T-cell (primary cell): ENCODE measurements at regions not wholly inside any gene's neighbourhood (a gene's known extent, or its start where the extent isn't known, plus 50 kb on each side); places are given as distances from the start of the nearest gene placed in this dataset.

ENCODE experiments used
- ATAC-seq, 4 experiments: fragments of 200-7000 bp in 3 of 4; fragments of 150-1000 bp in 1 of 4; cut with Tn5 transposase; replicated peaks in 1 of 4; 1 replicate in 3 of 4; 2 replicates in 1 of 4; pipeline ENCODE4 v1.10.0; 2021; ENCODE audit warnings: moderate library complexity in 3 of 4, mild to moderate bottlenecking in 2 of 4, moderate number of reproducible peaks in 1 of 4
- CTCF ChIA-PET, 2 donors: fragments of 300-600 bp; sonication (Branson Sonifier 250); formaldehyde crosslinking; loops; one replicate each; lab custom pipeline; 2022; ENCODE audit warnings: antibody characterized with exemption in 2 of 2; lab: Charles Lee
- POLR2A ChIA-PET, 2 donors: fragments of 300-600 bp; sonication (Branson Sonifier 250); formaldehyde crosslinking; loops; one replicate each; lab custom pipeline; 2022; ENCODE audit warnings: antibody characterized with exemption in 2 of 2; lab: Charles Lee
- DNase-seq, 35 experiments: peaks; one replicate each; pipeline versions ENCODE4 v3.0.0 to v3.0.0-alpha.2; 2013 to 2023
- H3K27ac ChIP-seq: one replicate; pipeline ENCODE4 v1.5.1; 2013; ENCODE audit warnings: low read length
- H3K27me3 ChIP-seq, 2 experiments: replicated peaks in 1 of 2; 1 replicate in 1 of 2; 2 replicates in 1 of 2; pipeline versions ENCODE4 v1.6.1 to v1.7.0; 2013; ENCODE audit warnings: low read length in 1 of 2, mixed read lengths in 1 of 2; ENCODE audit not compliant: control insufficient read depth in 2 of 2, insufficient read depth in 2 of 2; ENCODE audit errors: extremely low read depth in 1 of 2
- H3K36me3 ChIP-seq, 2 donors: 1 replicate in 1 of 2; 2 replicates in 1 of 2; pipeline versions ENCODE4 v1.6.1 to v1.7.0; 2013; ENCODE audit warnings: low read length in 1 of 2; ENCODE audit not compliant: control insufficient read depth in 2 of 2, insufficient read depth in 1 of 2; ENCODE audit errors: extremely low read depth in 1 of 2
- H3K4me1 ChIP-seq, 2 experiments: 1 replicate in 1 of 2; 2 replicates in 1 of 2; pipeline versions ENCODE4 v1.6.1 to v1.7.0; 2013; ENCODE audit warnings: low read length in 2 of 2, mixed read lengths in 1 of 2; ENCODE audit not compliant: insufficient read depth in 2 of 2, control insufficient read depth in 1 of 2; ENCODE audit errors: extremely low read depth in 1 of 2
- H3K4me3 ChIP-seq, 2 donors: 1 replicate in 1 of 2; 2 replicates in 1 of 2; pipeline versions ENCODE4 v1.5.1 to v1.7.0; 2013; ENCODE audit warnings: mild to moderate bottlenecking in 2 of 2, low read length in 1 of 2, moderate library complexity in 1 of 2; ENCODE audit not compliant: control insufficient read depth in 1 of 2; ENCODE audit errors: extremely low read depth in 1 of 2
- H3K9me3 ChIP-seq: 2 replicates; pipeline ENCODE4 v1.7.0; 2013
- H3K27ac Mint-ChIP-seq, 2 donors: one replicate each; pipeline ENCODE4 v1.8.0; 2020 to 2021; ENCODE audit warnings: mild to moderate bottlenecking in 2 of 2, mixed read lengths in 2 of 2
- H3K27me3 Mint-ChIP-seq, 2 donors: one replicate each; pipeline ENCODE4 v1.8.0; 2021 to 2022; ENCODE audit warnings: mixed read lengths in 2 of 2
- H3K36me3 Mint-ChIP-seq: one replicate; pipeline ENCODE4 v1.8.0; 2021; ENCODE audit warnings: mixed read lengths
- H3K4me1 Mint-ChIP-seq, 3 donors: one replicate each; pipeline ENCODE4 v1.8.0; 2020 to 2022; ENCODE audit warnings: mixed read lengths in 3 of 3, mild to moderate bottlenecking in 1 of 3
- H3K4me3 Mint-ChIP-seq, 3 donors: one replicate each; pipeline ENCODE4 v1.8.0; 2020 to 2022; ENCODE audit warnings: mild to moderate bottlenecking in 3 of 3, mixed read lengths in 3 of 3, moderate library complexity in 3 of 3
- H3K9me3 Mint-ChIP-seq, 3 donors: one replicate each; pipeline ENCODE4 v1.8.0; 2020 to 2022; ENCODE audit warnings: mixed read lengths in 3 of 3
- WGBS: methylation state at CpG from one replicate; pipeline ENCODE4 v1.1.5; 2013; ENCODE audit warnings: missing lambda C conversion rate; ENCODE audit not compliant: insufficient coverage; 5-methylcytosine and 5-hydroxymethylcytosine counted together

GRCh38 chr2:226658555-226658954 is 141.1 kb downstream of the IRS1 start:
- Mint-ChIP-seq H3K4me3 (no peak overlapping the region), H3K27me3 (peaks cover 0 to 13% of the 10 kb centered on the region in 2 donors), H3K36me3 (no peaks in the 10 kb centered on the region), H3K4me1 (peaks cover 0 to 5% (median 3%) of the 10 kb centered on the region in 3 donors), H3K27ac (no peak overlapping the region), H3K9me3 (no peaks in the 10 kb centered on the region)
- no peak for ATAC-seq
- 86% methylated on average over 1 of the region's 2 CpGs for WGBS
- ChIA-PET CTCF (no interaction called here), POLR2A (no interaction called here)
- no peaks in the 10 kb centered on the region for H3K36me3 ChIP-seq
- no peaks in the 10 kb centered on the region for H3K4me1 ChIP-seq
- H3K9me3 ChIP-seq: no peaks in the 10 kb centered on the region
- no peaks in the 10 kb centered on the region for H3K27me3 ChIP-seq
- DNase-seq: no peak
- H3K4me3 ChIP-seq: no peak overlapping the region
- H3K27ac ChIP-seq: no peak overlapping the region

DNA sequence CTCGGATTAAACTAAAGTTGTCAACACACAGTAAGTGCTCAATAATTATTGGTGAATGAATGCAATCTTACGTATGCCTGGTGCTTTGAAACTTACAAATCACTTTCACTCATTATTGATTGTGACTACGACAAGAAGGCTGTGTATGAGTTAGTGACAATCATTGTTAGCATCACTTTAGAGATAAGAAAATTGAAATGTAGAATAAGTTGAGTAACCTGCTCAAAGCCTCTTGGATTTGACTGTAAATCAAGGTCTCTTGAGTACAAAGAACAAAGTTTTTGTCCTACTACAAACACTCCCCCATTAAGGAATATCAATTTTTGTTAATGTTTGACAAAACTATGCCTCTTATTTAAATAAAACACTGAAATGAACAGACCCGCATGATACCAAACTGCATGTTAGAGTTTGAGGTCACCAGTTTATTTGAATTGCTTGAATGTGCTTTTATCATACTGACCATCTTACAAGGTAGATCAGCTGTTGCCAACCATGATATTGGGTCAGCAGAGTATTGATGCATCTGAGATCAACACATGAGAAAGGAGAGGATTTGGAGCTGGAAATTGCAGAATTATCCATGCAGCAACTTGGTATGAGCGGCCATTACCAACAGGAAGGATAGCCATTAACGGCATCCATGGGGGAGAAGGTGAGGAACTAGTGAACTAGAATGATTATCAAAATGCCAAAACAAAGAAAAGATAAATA is 142.1 kb downstream of the IRS1 start:
- ATAC-seq (no peak), DNase-seq (no peak)
- ChIA-PET CTCF (no interaction called here), POLR2A (no interaction called here)
- H3K9me3 Mint-ChIP-seq: no peaks in the 10 kb centered on the region
- no peak overlapping the region for H3K4me3 Mint-ChIP-seq
- no peaks in the 10 kb centered on the region for H3K27me3 ChIP-seq
- H3K9me3 ChIP-seq: no peaks in the 10 kb centered on the region
- H3K4me1 ChIP-seq: no peaks in the 10 kb centered on the region
- H3K4me1 Mint-ChIP-seq: peaks cover 2 to 11% (median 6%) of the 10 kb centered on the region in 3 donors
- H3K36me3 ChIP-seq: no peaks in the 10 kb centered on the region
- H3K27me3 Mint-ChIP-seq: peaks cover 0 to 9% of the 10 kb centered on the region in 2 donors
- WGBS: 80% methylated on average over 1 of the region's 6 CpGs
- H3K36me3 Mint-ChIP-seq: no peaks in the 10 kb centered on the region
- no peak overlapping the region for H3K4me3 ChIP-seq
- no peak overlapping the region for H3K27ac ChIP-seq
- H3K27ac Mint-ChIP-seq: no peak overlapping the region

DNA sequence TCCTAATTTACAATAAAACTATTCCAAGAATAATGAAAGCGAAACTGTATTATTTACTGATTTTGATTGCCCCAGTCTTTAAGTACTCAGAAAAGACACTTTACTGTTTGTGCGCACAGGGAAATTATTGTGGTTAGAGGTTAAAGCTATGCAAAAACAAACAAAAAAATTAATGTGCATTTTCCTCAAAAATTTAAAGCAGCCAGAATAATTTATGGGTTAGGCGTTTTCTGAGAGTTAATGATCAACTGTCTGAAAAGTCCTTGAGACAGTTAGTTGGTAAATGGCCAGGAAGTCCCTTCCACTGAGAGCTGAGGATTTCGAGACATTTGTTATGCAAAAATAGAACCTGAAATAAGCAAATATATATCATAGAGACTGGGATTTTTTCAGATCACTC is 143.3 kb downstream of the IRS1 start:
- no peak for DNase-seq
- peaks cover 11 to 23% (median 17%) of the 10 kb centered on the region in 3 donors for H3K4me1 Mint-ChIP-seq
- no peak for ATAC-seq
- no peak overlapping the region for H3K4me3 Mint-ChIP-seq
- WGBS: no CpG with 5 or more reads among the region's 4 CpGs
- H3K27me3 Mint-ChIP-seq: no peaks in the 10 kb centered on the region
- no peaks in the 10 kb centered on the region for H3K36me3 Mint-ChIP-seq
- H3K4me1 ChIP-seq: no peaks in the 10 kb centered on the region
- H3K36me3 ChIP-seq: no peaks in the 10 kb centered on the region
- H3K9me3 Mint-ChIP-seq: no peaks in the 10 kb centered on the region
- H3K27ac Mint-ChIP-seq: no peak overlapping the region
- no peaks in the 10 kb centered on the region for H3K27me3 ChIP-seq
- ChIA-PET POLR2A (no interaction called here), CTCF (no interaction called here)
- H3K9me3 ChIP-seq: no peaks in the 10 kb centered on the region
- H3K4me3 ChIP-seq: no peak overlapping the region
- H3K27ac ChIP-seq: no peak overlapping the region

DNA sequence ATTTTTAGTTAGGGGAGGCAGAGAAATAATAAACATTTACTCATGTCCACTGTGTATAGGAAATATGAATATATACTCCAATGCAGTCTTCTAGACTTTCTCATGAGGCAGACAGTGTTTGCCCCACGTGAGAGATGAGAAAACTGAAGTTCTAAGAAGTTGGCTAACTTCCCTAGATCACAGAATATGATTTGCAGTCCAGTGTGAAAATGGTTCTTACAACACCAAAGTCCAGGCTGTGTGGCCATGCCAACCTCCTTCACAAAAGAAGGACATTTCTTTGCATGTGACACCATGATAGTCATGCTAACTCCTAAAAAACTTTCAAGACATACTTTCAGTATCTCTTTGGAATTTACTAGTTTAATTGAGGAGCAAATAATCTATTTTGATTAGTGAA is 143.7 kb downstream of the IRS1 start:
- DNase-seq: no peak
- H3K4me3 Mint-ChIP-seq: no peak overlapping the region
- ChIA-PET POLR2A (no interaction called here), CTCF (no interaction called here)
- no CpG with 5 or more reads among the region's 1 CpG for WGBS
- Histone ChIP-seq H3K9me3 (no peaks in the 10 kb centered on the region), H3K4me3 (no peak overlapping the region), H3K36me3 (no peaks in the 10 kb centered on the region), H3K27me3 (no peaks in the 10 kb centered on the region), H3K4me1 (no peaks in the 10 kb centered on the region), H3K27ac (no peak overlapping the region)
- H3K27ac Mint-ChIP-seq: no peak overlapping the region
- no peaks in the 10 kb centered on the region for H3K36me3 Mint-ChIP-seq
- peaks cover 0 to under 1% of the 10 kb centered on the region in 2 donors for H3K27me3 Mint-ChIP-seq
- H3K9me3 Mint-ChIP-seq: no peaks in the 10 kb centered on the region
- no peak for ATAC-seq
- H3K4me1 Mint-ChIP-seq: peaks cover 16 to 27% (median 22%) of the 10 kb centered on the region in 3 donors

GRCh38 chr2:226652983-226653765 is 146.4 kb downstream of the IRS1 start:
- Histone ChIP-seq H3K4me1 (peaks cover 2 to 12% of the 10 kb centered on the region in 2 experiments), H3K27me3 (no peaks in the 10 kb centered on the region), H3K36me3 (no peaks in the 10 kb centered on the region), H3K9me3 (no peaks in the 10 kb centered on the region), H3K4me3 (no peak overlapping the region), H3K27ac (no peak overlapping the region)
- H3K27ac Mint-ChIP-seq: no peak overlapping the region
- peaks cover 3 to 8% (median 7%) of the 10 kb centered on the region in 3 donors for H3K9me3 Mint-ChIP-seq
- DNase-seq (no peak), ATAC-seq (no peak)
- H3K4me3 Mint-ChIP-seq: no peak overlapping the region
- peaks cover 31 to 48% (median 41%) of the 10 kb centered on the region in 3 donors for H3K4me1 Mint-ChIP-seq
- POLR2A ChIA-PET: interaction anchor here in 1 of 2 donors (0.5 kb wide), 1 partner anchor 183 kb away, joined by 3 read pairs; the partner anchor contains the start of gene RHBDD1
- CTCF ChIA-PET: no interaction called here
- H3K27me3 Mint-ChIP-seq: peaks cover 0 to 1% of the 10 kb centered on the region in 2 donors
- peaks cover 7% of the 10 kb centered on the region for H3K36me3 Mint-ChIP-seq
- WGBS: no CpG with 5 or more reads among the region's 1 CpG

GRCh38 chr2:226652369-226652768 is 147.3 kb downstream of the IRS1 start:
- H3K4me3 ChIP-seq: no peak overlapping the region
- H3K27ac Mint-ChIP-seq: no peak overlapping the region
- WGBS: no CpG with 5 or more reads among the region's 4 CpGs
- peaks cover 0 to 1% of the 10 kb centered on the region in 2 donors for H3K27me3 Mint-ChIP-seq
- H3K4me1 ChIP-seq: peaks cover 2 to 12% of the 10 kb centered on the region in 2 experiments
- peaks cover 7% of the 10 kb centered on the region for H3K36me3 Mint-ChIP-seq
- H3K4me3 Mint-ChIP-seq: no peak overlapping the region
- peaks cover 31 to 48% (median 41%) of the 10 kb centered on the region in 3 donors for H3K4me1 Mint-ChIP-seq
- ATAC-seq (no peak), DNase-seq (no peak)
- ChIA-PET CTCF (no interaction called here), POLR2A (no interaction called here)
- H3K36me3 ChIP-seq: no peaks in the 10 kb centered on the region
- H3K27ac ChIP-seq: no peak overlapping the region
- peaks cover 3 to 8% (median 7%) of the 10 kb centered on the region in 3 donors for H3K9me3 Mint-ChIP-seq
- H3K27me3 ChIP-seq: no peaks in the 10 kb centered on the region
- no peaks in the 10 kb centered on the region for H3K9me3 ChIP-seq
